OCI-M1 (cell line): ENCODE measurements at regions not wholly inside any gene's neighbourhood (a gene's known extent, or its start where the extent isn't known, plus 50 kb on each side); places are given as distances from the start of the nearest gene placed in this dataset.
"Not testable (repeated sequence)": the region's sequence is repeated elsewhere in the genome, so short reads cannot be mapped to it uniquely, and the experiment has no call there.

Experiments used
- DNase-seq: peaks from one replicate; lab custom pipeline; 2025; lab: John Stamatoyannopoulos, UW

DNA sequence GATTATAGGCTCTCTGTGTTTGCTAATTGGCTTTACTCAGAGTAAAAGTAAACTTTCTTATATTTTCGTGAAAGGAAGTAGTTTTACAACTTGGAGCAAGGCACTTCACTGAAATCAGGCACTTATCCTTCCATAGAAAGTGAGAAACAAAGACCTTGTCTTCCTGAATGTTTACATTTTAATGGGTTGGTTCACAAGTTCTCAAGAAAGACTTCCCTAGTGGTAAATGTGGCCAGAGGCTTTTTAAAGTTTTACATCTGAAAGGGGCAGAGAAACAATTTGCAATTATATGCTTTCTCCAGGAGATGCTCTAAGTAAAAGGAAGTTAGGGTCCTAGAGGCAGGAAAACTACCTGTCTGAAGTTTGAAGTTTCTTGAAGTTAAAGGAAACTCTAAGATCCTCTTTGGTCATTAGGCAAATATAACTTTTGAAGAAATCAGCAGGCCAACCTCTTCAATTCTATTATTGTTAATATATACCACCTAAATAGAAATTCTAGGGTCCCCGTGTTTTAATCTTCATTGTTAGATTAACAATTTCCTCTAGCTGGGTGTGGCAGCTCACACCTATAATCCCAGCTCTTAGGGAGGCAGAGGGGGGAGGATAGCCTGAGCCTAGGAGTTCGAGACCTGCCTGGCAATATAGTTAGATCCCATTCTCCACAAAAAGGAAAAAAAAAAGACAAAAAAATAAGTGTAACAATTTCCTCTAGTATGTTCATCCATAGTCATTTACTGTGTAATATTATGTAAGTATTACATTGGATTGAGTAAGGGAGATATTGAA, 644.9 kb upstream of the FOXG1 start:
- no peak for DNase-seq

- no peak for DNase-seq
These were observed 635.8 kb upstream of the FOXG1 start for GRCh38 chr14:28130610-28131284.

DNA sequence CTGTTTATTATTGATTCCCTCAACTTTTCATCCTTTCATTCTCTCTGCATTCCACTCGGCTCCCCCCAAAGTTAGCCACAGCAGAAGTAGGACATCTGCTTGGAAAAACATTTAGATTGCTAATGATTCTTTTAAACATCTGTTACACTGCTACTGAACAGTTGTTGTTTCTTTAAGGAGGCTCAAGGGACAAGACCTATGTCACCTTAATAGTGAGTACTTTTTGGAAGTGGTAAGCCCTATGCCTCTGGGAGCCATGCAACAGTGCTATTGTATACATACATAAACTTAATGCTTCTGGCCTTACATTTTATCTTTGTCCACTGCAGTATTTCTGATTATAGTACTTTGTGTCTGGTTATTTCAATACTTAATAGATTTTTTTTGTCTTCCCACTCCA, 628.2 kb upstream of the FOXG1 start:
- DNase-seq = no peak

- DNase-seq = no peak
These were observed 624.9 kb upstream of the FOXG1 start for GRCh38 chr14:28141662-28142061.

DNA sequence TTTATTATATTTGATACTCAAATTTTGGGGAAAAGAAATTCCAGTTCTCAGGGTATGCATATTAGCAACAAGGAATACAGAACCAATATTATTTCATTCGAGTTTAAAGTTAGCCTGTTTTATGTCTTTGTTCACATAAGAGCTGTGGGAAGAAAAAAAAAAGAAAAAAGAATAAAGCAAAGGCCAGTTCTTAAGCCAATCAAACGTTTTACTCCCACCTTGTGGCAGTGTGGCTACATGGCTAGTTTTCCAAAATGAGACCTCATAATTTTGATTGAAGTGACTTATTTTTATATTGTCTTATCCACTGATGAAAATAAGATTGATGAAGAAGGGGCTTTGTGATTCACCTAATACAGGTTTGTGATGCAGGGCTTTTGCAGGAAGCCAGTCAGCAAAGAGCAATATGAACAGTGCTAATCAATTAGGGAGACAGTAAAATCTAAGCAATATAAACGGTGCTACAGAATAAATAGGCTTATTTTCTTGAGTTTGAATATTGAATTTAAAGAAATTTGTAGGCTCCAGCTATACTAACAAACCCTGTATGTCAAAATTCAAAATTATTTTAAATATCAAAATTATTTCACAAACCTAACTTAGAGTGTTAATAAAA, 624.1 kb upstream of the FOXG1 start:
- peak; percentile 64 for DNase-seq

GRCh38 chr14:28143316-28143715, 623.3 kb upstream of the FOXG1 start:
- DNase-seq = no peak

- DNase-seq = no peak
These were observed 614.7 kb upstream of the FOXG1 start for GRCh38 chr14:28151926-28152325.

- DNase-seq = no peak
These were observed 614.0 kb upstream of the FOXG1 start for GRCh38 chr14:28152453-28153044.

DNA sequence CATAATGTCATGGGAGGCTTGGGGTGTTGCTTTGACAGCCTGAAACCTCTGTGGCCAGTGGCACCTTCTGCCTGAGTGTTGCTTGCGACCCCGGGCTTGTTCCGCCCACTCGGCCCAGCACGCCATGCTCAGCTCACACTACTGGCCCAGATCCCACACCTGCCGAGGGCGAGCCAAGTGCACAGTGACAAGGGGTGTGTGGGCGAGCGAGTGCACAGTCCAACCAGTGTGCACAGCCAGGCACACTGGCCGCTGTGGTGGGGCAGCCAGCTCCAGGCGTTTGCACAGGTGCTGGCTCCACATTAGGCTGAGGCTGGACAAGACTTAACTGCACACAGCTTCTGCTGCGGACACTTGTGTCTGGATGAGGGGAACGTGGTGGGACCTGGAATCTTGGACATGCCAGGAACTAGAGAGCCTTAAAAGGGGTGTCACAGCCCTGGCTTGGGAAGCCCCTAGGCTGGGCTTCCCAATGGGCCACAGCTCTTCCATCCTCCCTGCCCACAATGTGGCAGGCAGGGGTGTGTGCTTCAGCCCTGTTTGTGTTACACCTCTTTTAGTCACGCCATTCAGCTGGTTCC, 609.2 kb upstream of the FOXG1 start:
- no peak for DNase-seq

- no peak for DNase-seq
These were observed 608.4 kb upstream of the FOXG1 start for GRCh38 chr14:28157887-28158791.

- DNase-seq = no peak
These were observed 605.5 kb upstream of the FOXG1 start for GRCh38 chr14:28161040-28161439.

GRCh38 chr14:28163233-28163632, 603.4 kb upstream of the FOXG1 start:
- DNase-seq = no peak

DNA sequence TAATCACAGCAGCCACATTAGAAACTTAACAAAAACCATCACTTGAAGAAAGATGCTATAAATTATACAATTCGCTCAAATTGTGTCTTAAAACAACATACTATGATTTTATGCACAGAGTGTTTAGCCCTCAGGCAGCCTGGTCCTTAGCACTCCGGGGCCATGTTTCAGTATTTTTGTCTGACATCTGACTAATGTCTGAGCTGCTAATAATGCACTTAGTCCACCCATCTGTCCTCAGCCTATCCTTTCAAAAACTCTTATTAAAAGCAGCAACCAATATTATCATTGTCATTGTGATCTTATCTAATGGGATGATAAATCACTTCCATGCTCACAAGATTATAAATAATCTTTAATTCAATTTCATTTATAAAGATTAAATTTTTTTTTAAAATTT, 602.7 kb upstream of the FOXG1 start:
- no peak for DNase-seq

DNA sequence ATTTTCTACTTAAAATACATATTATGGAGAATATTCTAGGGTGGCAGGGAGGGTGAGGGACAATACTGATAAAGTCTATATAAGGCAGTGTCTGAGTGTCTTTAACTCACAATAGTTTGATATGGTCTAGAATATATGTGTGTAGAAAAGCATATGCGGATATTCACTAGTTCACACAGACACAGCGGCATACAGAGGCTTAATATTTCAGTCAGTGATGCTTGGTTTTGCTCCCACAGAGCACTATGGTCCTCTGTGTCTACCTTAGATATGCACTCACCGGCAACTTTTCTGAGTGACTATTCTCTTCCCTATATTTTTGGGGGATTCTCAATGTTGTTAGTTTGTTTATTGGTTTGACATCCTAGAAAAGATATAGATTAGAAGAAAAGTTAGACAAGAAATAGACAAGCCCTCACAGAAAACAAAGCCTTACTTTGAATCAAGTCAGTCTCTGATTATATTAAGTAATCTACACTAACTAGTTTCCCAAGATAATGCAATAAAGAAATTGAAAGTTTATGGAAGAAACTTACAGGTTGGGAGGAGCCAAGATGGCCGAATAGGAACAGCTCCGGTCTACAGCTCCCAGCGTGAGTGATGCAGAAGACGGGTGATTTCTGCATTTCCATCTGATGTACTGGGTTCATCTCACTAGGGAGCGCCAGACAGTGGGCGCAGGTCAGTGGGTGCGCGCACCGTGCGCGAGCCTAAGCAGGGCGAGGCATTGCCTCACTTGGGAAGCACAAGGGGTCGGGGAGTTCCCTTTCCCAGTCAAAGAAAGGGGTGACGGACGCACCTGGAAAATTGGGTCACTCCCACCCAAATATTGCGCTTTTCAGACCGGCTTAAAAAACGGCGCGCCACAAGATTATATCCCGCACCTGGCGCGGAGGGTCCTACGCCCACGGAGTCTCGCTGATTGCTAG, 578.4 kb upstream of the FOXG1 start:
- DNase-seq = not testable (repeated sequence)

DNA sequence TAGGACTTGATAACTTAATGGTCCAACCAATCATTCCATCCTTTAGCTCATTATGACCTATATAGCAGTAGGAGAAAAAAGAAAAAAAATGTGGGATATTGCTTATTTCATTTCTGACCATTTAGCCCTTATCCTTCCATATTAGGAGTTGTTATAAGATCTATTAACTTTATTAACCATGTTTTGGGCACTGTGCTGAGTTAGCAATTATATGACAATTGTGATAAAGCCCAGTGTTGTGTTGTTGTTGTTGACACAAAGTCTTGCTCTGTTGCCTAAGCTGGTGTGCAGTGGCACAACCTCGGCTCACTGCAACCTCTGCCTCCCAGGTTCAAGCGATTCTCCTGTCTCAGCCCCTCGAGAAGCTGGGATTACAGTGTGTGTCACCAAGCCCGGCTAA, 569.7 kb upstream of the FOXG1 start:
- DNase-seq = no peak

GRCh38 chr14:28220391-28220790, 546.2 kb upstream of the FOXG1 start:
- DNase-seq = no peak

DNA sequence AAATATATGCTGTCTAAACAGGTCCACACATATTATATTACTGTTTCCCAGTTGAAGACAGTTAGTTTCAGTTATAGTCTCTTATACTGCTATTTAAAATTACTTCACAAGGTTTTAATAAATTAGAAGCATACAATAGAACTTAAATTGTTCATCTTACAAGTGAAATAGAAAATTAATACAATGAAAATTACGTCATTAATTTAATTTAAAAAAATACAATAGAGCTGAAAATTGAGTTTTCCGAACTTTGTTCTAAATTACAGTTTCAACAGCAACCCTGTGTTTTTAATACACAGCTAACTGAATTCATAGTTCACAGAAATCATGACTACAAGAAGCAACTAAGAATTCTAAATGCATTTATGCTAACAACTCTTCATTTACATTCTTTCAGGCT, 525.7 kb upstream of the FOXG1 start:
- DNase-seq = no peak

DNA sequence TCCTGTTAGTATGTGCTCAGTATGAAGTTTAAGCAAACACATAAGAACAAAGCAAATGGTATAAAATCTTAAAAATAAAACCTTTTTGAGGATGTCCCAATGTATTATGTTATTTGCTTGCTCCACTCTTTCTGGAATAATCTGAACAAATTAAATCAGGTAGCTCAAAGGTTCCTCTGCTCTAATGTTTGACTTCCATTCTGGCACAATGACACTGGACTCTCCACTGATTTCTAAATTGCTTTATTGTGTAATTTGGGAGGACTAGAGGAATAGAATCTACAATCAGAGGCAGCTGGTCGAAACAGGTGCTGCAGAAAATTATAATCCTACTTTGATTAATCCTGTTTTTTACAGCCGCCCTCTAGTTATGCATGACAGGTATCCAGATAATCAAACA, 523.7 kb upstream of the FOXG1 start:
- DNase-seq = no peak

- peak; percentile 5 for DNase-seq
These were observed 523.0 kb upstream of the FOXG1 start for GRCh38 chr14:28243600-28243999.

DNA sequence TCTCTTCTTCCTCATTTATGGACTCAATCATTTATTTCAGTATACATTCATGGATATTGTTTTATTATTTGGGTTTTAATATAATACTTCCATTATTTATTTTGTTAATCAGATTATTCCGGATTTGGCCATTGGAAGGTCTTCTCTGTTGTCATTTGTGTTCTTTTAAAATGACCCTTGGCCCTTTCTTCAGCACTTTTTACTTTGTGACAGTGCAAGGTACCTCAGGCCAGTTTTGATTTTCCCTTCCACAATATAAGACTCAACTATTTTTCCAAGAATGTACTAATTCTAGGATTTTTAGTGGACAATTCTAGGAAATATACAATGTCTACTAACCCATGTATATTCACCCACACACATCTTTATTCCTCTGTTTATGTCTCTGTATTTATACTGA, 521.4 kb upstream of the FOXG1 start:
- no peak for DNase-seq
